Raji (cell line): ENCODE measurements at regions not wholly inside any gene's neighbourhood (a gene's known extent, or its start where the extent isn't known, plus 50 kb on each side); places are given as distances from the start of the nearest gene placed in this dataset.

Experiments
- POLR2A ChIP-seq: IDR thresholded peaks from 2 replicates; pipeline ENCODE4 v1.6.1; 2011; ENCODE audit warnings: low read depth, low read length, control low read depth; ENCODE audit not compliant: insufficient read depth

DNA sequence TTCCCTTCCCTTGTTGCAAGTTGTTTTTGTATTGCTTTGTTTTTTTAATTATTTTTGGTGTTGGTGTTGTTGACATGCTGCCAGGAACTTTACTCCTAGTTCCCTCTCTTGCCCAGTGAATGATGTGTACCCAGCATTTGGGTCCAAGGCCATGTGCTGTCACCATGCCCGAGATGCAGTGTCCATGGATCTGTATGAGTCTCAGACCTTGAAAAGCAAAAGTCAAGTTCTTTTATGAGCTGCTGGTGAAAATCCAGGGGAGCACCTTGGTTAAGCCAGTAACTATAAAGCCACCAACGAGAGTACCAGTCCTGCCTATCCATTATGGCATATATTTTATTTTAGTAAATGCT lies 236.4 kb downstream of the BCL11A start:
- no peak for TF ChIP-seq POLR2A

DNA sequence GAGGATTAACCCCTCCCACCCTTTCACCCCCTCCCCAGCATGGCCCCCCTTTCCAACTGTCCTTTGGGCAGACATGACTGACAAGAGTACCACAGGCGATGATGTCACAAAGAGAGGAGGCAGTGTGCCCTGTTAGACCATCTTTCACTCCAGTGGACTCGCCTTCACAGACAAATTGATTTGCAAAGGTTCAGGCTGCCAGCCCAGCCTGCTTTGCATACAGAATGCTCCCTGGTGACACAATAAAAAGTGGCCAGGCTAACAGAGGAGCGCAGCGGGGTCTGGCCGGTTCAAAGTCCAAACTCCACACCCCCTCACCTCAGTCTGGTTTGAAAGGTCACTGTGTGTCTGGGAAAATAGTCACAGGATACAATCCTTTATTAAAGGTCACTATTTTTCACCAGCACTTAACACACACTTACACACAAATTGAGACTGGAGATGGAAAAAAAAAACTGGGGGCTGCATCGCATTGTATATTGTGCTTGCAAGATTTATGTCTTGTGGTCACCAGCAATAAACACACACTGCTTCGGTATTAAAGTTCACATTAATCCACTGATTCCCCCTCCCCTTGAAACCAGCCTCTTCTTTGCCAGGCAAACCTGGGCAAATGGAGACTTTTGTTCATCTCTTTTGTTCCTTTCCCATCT lies 236.9 kb downstream of the BCL11A start:
- TF ChIP-seq POLR2A = no peak

- TF ChIP-seq POLR2A = no peak
These were observed 239.8 kb downstream of the BCL11A start for GRCh38 chr2:60313470-60314172.

- TF ChIP-seq POLR2A = no peak
These were observed 240.8 kb downstream of the BCL11A start for GRCh38 chr2:60312618-60313017.

GRCh38 chr2:60311524-60311923 lies 241.9 kb downstream of the BCL11A start:
- TF ChIP-seq POLR2A = no peak

GRCh38 chr2:60309941-60310660 lies 243.4 kb downstream of the BCL11A start:
- TF ChIP-seq POLR2A = no peak

DNA sequence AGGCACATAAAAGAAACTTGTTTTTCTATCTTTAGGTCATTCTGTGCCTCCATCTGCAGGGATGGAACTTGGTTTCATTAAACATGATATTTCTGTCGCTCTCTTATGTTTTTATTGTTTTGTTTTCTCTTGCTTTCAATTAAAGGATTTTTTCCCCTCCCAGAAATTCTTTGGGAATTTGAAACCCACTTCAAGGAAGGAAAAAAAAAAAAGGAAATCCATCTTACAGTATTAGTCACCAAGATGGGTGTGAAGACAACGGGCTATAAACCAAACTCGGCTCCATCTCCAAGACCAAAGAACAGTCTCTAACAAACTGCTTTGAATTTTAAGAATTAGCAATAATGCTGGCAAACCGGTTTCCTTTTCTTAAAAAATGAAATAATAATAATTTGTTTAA lies 244.1 kb downstream of the BCL11A start:
- no peak for TF ChIP-seq POLR2A

GRCh38 chr2:60306267-60306861 lies 247.1 kb downstream of the BCL11A start:
- no peak for TF ChIP-seq POLR2A

DNA sequence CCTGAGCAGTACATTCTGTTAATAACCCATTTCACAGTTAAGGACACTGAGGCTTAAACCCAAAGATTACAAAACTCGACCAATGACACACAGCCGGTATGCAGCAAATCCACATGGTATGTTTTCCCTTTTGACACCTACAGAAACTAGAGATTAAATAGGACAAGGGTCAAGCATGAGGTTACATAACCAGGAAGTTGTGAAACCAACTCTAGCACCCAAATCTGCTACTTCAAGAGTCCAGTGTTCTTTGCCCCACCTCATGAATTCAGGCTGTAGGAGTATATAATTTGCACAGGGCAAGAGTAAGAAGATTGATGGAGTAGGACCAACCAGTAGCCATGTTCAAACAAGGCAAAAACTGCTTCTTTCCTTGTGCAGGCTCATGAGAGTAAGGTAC lies 249.8 kb downstream of the BCL11A start:
- no peak for TF ChIP-seq POLR2A

DNA sequence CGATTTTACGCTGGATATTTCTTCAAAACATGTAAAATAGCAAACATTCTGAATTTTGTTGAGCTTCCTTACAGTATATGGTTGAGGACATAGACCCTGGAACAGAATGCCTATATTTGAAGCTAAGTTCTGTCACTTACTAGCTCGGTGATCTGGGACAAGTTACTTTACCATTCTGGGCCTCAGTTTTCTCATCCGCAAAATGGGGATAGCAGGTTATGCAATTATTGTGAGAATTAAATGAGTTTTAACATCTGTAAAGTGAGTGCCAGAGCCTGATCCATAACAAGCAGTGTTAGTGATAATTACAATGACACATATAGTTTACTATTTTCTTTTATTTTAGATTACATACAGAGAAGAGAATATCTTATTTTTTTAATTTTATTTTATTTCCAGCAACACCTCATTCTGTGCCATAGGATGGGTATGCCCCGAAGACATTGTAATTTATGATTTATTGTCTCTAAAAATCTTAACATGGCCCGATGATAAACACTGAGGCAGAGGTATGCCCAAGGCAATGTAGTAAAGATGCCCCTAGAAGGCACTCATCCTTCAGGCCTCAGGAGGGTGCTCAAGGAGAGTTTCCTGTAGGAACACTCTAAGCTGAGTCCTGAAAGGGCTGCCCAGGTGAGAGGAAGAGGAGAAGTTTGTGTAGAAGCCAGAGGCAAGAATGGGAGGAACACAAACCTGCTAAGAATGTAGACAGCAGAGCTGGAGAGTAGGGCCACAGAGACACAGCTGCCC lies 250.9 kb downstream of the BCL11A start:
- no peak for TF ChIP-seq POLR2A

- no peak for TF ChIP-seq POLR2A
These were observed 251.7 kb downstream of the BCL11A start for GRCh38 chr2:60301726-60302125.

GRCh38 chr2:60299179-60299578 lies 254.3 kb downstream of the BCL11A start:
- no peak for TF ChIP-seq POLR2A

- no peak for TF ChIP-seq POLR2A
These were observed 255.3 kb downstream of the BCL11A start for GRCh38 chr2:60298006-60298696.

DNA sequence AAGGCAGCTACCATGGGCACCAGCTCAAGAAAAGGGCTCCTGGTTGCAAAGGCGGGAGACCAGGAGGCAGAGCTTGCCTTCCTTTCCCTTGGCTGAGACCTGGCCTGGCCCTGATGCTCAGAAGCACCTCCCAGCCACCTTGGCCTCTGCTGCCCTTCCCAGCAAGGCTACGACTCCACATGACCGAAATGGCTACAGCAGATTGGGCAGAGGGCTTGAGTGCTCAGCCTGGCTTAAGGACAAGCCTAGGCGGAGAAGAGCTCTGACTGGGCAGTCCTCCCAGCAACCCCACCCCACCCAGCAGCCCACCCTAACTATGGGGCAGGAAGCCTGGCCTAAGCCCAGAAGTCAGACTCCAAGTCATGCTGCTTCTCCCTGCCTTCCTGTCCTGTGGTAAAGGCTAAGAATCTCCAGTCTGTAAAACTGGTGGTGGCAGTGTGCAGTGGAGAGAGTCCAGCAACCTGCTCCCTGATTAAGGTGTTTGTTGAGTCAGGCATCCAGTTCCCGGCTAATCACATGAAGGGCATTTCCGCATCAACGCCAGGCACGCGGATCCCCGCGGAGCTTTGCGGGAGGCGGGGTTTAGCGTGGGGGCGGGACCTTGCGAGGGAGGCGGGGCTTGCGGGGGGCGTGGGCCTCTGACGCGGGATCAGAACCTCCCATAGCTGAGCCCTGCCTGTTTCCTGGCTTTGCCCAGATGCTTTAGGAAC lies 256.0 kb downstream of the BCL11A start:
- TF ChIP-seq POLR2A = no peak
